Activated T-cell treated with anti-CD3 and anti-CD28 coated beads, Interleukin-2, amount 50 U/mL, for 4 hours (primary cell): ENCODE measurements at regions not wholly inside any gene's neighbourhood (a gene's known extent, or its start where the extent isn't known, plus 50 kb on each side); places are given as distances from the start of the nearest gene placed in this dataset.

Experiments
- ATAC-seq, 2 donors: fragments of 200-7000 bp; cut with Tn5 transposase; one replicate each; pipeline ENCODE4 v1.10.0; 2021
- DNase-seq: peaks from one replicate; pipeline ENCODE4 v3.0.0-alpha.2; 2020
- H3K27me3 Mint-ChIP-seq: one replicate; pipeline ENCODE4 v1.8.0; 2021; ENCODE audit warnings: low read depth, mixed read lengths
- H3K36me3 Mint-ChIP-seq: one replicate; pipeline ENCODE4 v1.8.0; 2022; ENCODE audit warnings: mixed read lengths; ENCODE audit not compliant: insufficient read depth
- H3K4me1 Mint-ChIP-seq: one replicate; pipeline ENCODE4 v1.8.0; 2021; ENCODE audit warnings: low read depth, mixed read lengths
- H3K4me3 Mint-ChIP-seq: one replicate; pipeline ENCODE4 v1.8.0; 2021; ENCODE audit warnings: mild to moderate bottlenecking, moderate library complexity, mixed read lengths
- H3K9me3 Mint-ChIP-seq: one replicate; pipeline ENCODE4 v1.8.0; 2021; ENCODE audit warnings: mixed read lengths

DNA sequence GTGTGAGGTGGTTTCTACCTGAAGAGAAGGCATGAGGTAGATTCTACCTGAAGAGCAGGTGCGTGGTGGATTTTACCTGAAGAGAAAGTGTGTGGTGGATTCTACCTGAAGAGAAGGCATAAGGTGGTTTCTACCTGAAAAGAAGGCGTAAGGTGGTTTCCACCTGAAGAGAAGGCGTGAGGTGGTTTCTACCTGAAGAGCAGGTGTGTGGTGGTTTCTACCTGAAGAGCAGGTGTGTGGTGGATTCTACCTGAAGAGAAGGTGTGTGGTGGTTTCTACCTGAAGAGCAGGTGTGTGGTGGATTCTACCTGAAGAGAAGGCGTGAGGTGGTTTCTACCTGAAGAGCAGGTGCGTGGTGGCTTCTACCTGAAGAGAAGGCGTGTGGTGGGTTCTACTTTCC is 192.8 kb downstream of the MED10 start:
- no peak overlapping the region for H3K4me3 Mint-ChIP-seq

GRCh38 chr5:6184481-6184880 is 193.9 kb downstream of the MED10 start:
- H3K27me3 Mint-ChIP-seq: peaks cover 7% of the 10 kb centered on the region
- DNase-seq (no peak), ATAC-seq (no peak)
- no peaks in the 10 kb centered on the region for H3K36me3 Mint-ChIP-seq
- H3K9me3 Mint-ChIP-seq: no peaks in the 10 kb centered on the region
- no peaks in the 10 kb centered on the region for H3K4me1 Mint-ChIP-seq
- no peak overlapping the region for H3K4me3 Mint-ChIP-seq

More for the DNA sequence above, 192.8 kb downstream of the MED10 start:
- ATAC-seq (no peak), DNase-seq (no peak)
- no peaks in the 10 kb centered on the region for H3K4me1 Mint-ChIP-seq
- no peaks in the 10 kb centered on the region for H3K9me3 Mint-ChIP-seq
- peaks cover 7% of the 10 kb centered on the region for H3K27me3 Mint-ChIP-seq
- no peaks in the 10 kb centered on the region for H3K36me3 Mint-ChIP-seq

- Mint-ChIP-seq H3K36me3 (no peaks in the 10 kb centered on the region), H3K27me3 (peaks cover 7% of the 10 kb centered on the region), H3K4me1 (no peaks in the 10 kb centered on the region), H3K9me3 (no peaks in the 10 kb centered on the region), H3K4me3 (no peak overlapping the region)
- no peak for DNase-seq
- ATAC-seq: no peak
These were observed 194.7 kb downstream of the MED10 start for GRCh38 chr5:6183391-6184390.

DNA sequence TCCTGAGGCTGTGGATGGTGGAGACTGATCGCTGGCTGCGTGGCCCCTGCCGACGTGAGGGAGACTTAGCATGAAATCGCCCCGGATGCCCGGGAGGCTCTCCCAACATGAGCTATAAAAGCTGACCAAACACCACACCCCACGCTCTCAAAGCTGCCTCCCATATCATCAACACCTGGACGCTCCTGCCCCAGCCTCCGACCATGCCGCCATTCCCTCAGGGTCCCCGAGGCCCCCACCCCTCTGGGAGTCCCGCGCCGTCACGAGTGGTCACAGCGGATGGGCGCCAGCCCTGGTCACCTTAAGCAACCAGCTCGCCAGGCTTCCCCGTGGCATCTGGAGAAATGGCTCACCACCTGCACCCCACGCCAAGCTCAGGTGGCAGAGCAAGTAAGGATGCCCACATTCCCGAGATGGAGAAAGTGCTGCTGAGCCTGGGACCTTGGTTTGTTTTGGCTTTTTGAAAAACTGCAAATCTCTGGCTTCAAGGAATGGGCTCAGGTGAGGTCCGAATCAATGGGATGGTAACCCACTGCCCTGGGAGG is 196.0 kb downstream of the MED10 start:
- H3K9me3 Mint-ChIP-seq: peaks cover 3% of the 10 kb centered on the region
- H3K4me1 Mint-ChIP-seq: no peaks in the 10 kb centered on the region
- H3K27me3 Mint-ChIP-seq: peaks cover 7% of the 10 kb centered on the region
- H3K4me3 Mint-ChIP-seq: no peak overlapping the region
- H3K36me3 Mint-ChIP-seq: no peaks in the 10 kb centered on the region
- no peak for DNase-seq
- ATAC-seq: no peak

DNA sequence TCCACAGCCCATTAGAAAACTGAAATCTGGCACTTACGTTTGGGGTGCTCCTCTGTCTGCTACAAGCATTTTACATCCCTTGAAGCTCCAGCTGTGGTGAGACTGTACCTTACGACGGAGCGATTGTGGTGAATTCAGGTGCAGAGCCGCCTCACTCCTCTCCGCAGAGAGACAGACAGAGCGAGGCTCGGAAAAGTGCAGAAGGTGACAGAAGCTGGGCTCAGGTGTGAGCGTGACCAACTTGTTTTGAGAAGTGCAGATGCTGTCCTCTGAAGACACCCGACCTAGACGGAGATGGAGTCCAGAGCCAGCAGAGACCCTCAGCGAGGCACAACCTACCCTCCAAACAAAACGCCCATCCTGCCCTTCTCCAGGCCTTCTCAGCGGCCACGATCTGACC is 196.5 kb downstream of the MED10 start:
- H3K4me3 Mint-ChIP-seq: no peak overlapping the region
- H3K36me3 Mint-ChIP-seq: no peaks in the 10 kb centered on the region
- DNase-seq: no peak
- H3K4me1 Mint-ChIP-seq: no peaks in the 10 kb centered on the region
- no peak for ATAC-seq
- H3K9me3 Mint-ChIP-seq: peaks cover 3% of the 10 kb centered on the region
- peaks cover 4% of the 10 kb centered on the region for H3K27me3 Mint-ChIP-seq

GRCh38 chr5:6181147-6181729 is 197.1 kb downstream of the MED10 start:
- H3K36me3 Mint-ChIP-seq: no peaks in the 10 kb centered on the region
- DNase-seq (no peak), ATAC-seq (no peak)
- H3K4me1 Mint-ChIP-seq: no peaks in the 10 kb centered on the region
- H3K9me3 Mint-ChIP-seq: peaks cover 3% of the 10 kb centered on the region
- peaks cover 4% of the 10 kb centered on the region for H3K27me3 Mint-ChIP-seq
- H3K4me3 Mint-ChIP-seq: no peak overlapping the region

DNA sequence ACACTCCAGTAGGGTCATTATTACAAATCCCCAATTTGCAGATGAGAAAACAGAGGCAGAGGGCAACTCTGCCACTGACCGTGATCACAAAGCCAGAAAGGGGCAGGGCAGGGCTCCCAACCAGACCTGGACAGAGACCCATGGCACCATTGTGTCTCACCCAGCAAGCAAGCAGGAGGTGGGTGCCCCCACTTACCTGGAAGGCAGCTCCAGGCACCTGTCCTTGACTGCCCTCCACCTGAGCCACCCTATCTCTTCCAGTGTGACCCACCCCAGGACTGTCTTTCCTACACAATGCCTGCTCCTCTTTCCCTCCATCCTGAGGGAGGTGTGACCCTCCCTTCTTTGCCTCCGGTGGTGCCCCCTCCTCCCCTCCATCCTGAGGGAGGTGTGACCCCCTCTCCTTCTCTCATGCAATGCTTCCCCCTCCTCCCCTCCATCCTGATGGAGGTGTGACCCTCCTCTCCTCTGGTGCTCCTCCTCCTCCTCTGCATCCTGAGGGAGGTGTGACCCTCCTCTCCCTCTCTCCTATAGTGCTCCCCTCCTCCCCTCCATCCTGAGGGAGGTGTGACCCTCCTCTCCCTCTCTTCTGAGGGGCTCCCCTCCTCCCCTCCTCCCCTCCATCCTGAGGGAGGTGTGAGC is 198.0 kb downstream of the MED10 start:
- H3K4me3 Mint-ChIP-seq: no peak overlapping the region
- H3K9me3 Mint-ChIP-seq: peaks cover 3% of the 10 kb centered on the region
- no peak for DNase-seq
- H3K36me3 Mint-ChIP-seq: no peaks in the 10 kb centered on the region
- H3K4me1 Mint-ChIP-seq: no peaks in the 10 kb centered on the region
- no peak for ATAC-seq
- H3K27me3 Mint-ChIP-seq: peaks cover 2% of the 10 kb centered on the region

- no peak overlapping the region for H3K4me3 Mint-ChIP-seq
- DNase-seq (no peak), ATAC-seq (no peak)
- H3K9me3 Mint-ChIP-seq: peaks cover 3% of the 10 kb centered on the region
- no peaks in the 10 kb centered on the region for H3K4me1 Mint-ChIP-seq
- H3K36me3 Mint-ChIP-seq: no peaks in the 10 kb centered on the region
- H3K27me3 Mint-ChIP-seq: no peaks in the 10 kb centered on the region
These were observed 199.4 kb downstream of the MED10 start for GRCh38 chr5:6178846-6179532.

DNA sequence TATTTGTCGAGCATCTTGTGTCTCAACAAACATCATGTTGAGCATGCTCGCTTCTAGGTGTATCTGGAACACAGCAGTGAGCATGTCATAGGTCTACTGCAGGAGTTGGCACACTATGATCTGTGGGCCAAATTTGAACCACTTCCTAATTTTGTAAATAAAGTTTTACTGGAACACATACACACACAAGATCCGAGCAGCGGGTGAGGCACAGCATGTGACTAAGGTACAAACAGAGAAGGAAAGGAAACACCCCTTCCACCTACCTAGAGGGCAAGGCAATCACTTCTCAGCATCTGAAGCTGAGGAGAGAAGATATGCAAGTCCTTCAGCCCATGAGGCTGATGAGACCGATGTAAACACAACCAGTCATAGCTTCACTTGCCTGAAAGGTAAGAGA is 200.4 kb downstream of the MED10 start:
- H3K36me3 Mint-ChIP-seq: no peaks in the 10 kb centered on the region
- ATAC-seq (no peak), DNase-seq (no peak)
- H3K4me3 Mint-ChIP-seq: no peak overlapping the region
- H3K9me3 Mint-ChIP-seq: peaks cover 3% of the 10 kb centered on the region
- H3K4me1 Mint-ChIP-seq: no peaks in the 10 kb centered on the region
- no peaks in the 10 kb centered on the region for H3K27me3 Mint-ChIP-seq

DNA sequence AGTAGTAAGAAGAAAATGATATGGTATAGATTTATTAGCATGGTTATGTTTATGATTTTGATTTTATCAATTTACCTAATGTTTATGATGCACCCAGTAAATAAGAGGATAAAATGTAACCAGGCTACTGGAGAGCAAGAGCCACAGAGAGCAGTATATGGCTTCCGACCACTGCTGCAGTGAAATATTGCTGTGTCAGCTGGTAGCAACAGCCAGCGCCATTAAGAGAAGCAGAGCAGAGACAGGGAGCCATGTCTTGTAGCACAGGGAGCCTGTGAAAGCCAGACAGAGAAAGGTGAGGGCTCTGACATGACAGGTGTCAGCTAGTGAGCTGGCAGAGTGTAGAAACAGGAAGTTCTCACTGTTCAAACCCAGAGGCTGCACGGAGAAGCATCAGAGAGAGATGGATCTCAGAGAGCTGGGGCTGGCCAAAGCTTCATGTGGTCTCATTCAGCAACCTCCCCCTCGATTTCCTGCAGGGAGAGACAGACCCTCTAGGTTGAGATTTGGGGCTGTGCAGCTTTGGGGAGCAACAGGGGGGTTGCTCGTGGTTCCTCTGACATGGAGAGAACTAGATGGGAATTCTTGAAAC is 202.1 kb downstream of the MED10 start:
- ATAC-seq: no peak
- H3K4me1 Mint-ChIP-seq: no peaks in the 10 kb centered on the region
- DNase-seq: no peak
- H3K36me3 Mint-ChIP-seq: no peaks in the 10 kb centered on the region
- peaks cover 3% of the 10 kb centered on the region for H3K9me3 Mint-ChIP-seq
- no peak overlapping the region for H3K4me3 Mint-ChIP-seq
- no peaks in the 10 kb centered on the region for H3K27me3 Mint-ChIP-seq

GRCh38 chr5:6175172-6175854 is 203.0 kb downstream of the MED10 start:
- H3K36me3 Mint-ChIP-seq: no peaks in the 10 kb centered on the region
- no peak overlapping the region for H3K4me3 Mint-ChIP-seq
- H3K27me3 Mint-ChIP-seq: no peaks in the 10 kb centered on the region
- DNase-seq (no peak), ATAC-seq (no peak)
- H3K9me3 Mint-ChIP-seq: peaks cover 3% of the 10 kb centered on the region
- no peaks in the 10 kb centered on the region for H3K4me1 Mint-ChIP-seq

GRCh38 chr5:6169660-6170059 is 208.7 kb downstream of the MED10 start:
- DNase-seq: no peak

DNA sequence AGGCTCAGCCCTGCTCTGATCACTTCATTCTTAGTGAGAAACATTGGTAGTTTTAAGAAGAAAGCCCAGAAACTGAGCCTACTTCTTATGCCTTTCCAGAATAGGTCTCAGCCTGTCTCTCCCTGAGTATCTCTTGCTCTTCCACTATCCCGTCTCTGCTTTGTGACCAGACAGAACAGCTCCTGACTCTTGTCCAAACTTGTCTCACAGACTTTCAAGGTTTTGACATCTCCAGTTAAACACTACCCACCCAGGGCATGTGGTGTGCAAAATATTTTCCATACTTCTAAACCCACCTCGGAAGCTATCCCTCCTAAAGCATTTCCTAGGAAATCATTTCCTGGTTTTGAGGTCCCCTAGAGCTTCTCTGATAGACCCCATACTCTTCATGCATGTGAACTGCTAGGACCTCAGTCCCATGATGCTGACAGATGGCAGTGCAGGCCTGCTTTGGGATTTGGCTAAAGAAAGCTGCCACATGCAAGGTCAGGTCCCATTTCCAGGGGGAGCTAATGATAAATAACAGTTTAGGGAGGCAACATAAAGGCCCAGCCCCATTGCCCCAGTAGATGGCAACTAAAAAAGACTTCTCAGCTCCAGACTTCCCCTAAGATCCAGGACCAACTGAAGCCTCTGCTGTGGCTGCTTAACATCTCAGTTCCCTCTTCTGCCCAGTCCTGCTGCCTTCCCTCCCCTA is 211.5 kb downstream of the MED10 start:
- Mint-ChIP-seq H3K4me1 (no peaks in the 10 kb centered on the region), H3K27me3 (peaks cover 22% of the 10 kb centered on the region), H3K4me3 (no peak overlapping the region), H3K36me3 (no peaks in the 10 kb centered on the region), H3K9me3 (no peaks in the 10 kb centered on the region)
- no peak for DNase-seq
- no peak for ATAC-seq

More at GRCh38 chr5:6169660-6170059, 208.7 kb downstream of the MED10 start:
- H3K9me3 Mint-ChIP-seq: no peaks in the 10 kb centered on the region
- H3K27me3 Mint-ChIP-seq: peaks cover 11% of the 10 kb centered on the region
- no peak for ATAC-seq
- no peak overlapping the region for H3K4me3 Mint-ChIP-seq
- H3K4me1 Mint-ChIP-seq: no peaks in the 10 kb centered on the region
- no peaks in the 10 kb centered on the region for H3K36me3 Mint-ChIP-seq
